NCI-H82 (cell line): ENCODE measurements at regions not wholly inside any gene's neighbourhood (a gene's known extent, or its start where the extent isn't known, plus 50 kb on each side); places are given as distances from the start of the nearest gene placed in this dataset.
A peak's percentile ranks its signal among the peaks of the same experiment; 100 is the strongest.

Experiments used
- DNase-seq: peaks from one replicate; lab custom pipeline; 2025; lab: John Stamatoyannopoulos, UW

GRCh38 chrX:22325096-22325495 lies 52.4 kb downstream of the CBLL2 start:
- DNase-seq: no peak

GRCh38 chrX:22329783-22330182 lies 57.1 kb downstream of the CBLL2 start:
- no peak for DNase-seq

DNA sequence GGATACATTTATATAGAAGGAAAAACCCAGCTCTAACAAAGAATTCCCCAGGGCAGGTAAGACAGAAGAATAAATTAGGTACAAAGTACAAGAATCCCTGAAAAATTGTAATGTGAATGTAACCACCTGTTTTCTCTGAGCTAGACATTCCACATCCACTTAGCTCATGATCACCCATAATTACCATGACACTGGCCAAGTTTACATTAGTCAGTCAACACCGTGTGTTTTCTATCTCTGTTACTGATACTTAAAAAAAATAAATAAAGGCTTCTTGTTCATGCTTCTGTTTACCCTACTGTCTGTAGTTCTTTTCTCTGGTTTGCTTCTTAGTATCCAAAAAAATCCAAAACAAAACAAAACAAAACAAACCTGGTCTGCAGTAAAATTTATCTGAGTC lies 66.0 kb downstream of the CBLL2 start:
- no peak for DNase-seq

- DNase-seq: no peak
These were observed 66.7 kb downstream of the CBLL2 start for GRCh38 chrX:22339459-22339858.

DNA sequence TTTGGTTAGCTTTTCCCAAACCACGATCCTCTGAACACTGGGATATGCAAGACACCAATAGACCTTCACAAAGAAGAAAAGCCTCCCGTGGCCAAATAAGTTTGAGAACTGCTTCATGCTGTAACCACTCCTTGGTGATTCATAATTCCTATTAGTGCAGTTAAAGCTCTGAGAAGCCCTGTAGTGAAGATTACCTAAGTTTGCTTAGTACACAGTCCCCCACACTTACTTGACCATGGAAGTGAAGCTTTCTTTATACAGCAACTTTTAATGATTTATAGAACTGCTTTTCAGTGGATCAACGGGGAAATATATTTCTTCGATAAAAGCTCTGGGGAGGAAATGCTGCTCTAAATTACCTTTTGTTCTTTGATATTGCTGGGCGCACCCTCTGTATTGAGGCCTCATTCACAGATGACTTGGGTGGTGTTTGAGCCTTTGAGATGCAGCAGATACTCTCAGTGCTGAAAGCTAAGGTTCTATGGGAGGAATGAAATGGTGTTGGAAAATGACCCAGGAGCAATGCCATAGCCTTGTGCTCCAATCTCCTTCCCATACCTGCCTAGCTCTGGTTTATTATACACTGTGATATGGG lies 67.4 kb downstream of the CBLL2 start:
- DNase-seq: no peak

DNA sequence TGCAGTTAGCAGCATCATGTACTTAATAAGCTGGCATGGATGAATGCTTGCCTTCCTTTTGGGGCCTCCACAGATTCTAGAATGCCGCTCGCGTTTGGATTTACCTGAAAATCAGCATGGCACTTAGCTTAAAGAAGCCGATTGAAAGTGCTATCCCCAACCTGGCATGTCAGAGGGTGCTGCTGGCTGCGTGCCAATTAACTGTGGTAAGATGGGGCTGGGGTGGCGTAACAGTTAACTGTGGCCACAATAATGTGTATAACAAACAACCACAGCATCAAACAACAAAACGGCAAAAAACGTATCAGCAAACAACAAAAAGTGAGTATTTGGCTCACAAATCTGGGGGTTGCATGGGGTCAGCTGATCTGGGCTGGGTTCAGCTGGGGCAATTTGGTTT lies 70.5 kb downstream of the CBLL2 start:
- DNase-seq: peak; percentile 41

DNA sequence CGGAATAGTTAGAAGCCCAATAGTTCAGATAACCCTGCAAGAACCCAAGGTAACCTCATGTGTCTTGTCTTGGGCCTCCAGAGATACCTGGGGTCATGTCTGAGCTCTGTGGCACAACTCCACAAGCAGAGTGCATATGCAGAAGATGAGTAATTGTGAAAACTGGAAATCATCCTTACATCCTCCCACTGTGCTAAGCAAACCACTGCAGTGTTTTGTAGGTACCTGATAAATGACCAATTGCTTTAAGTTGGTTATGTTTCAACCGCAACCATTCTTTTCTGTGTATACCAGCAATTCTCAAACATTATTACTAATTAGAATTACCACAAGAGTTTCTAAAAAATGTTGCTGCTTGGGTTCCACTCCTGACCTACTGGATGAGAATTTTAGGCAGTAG lies 73.2 kb downstream of the CBLL2 start:
- no peak for DNase-seq

DNA sequence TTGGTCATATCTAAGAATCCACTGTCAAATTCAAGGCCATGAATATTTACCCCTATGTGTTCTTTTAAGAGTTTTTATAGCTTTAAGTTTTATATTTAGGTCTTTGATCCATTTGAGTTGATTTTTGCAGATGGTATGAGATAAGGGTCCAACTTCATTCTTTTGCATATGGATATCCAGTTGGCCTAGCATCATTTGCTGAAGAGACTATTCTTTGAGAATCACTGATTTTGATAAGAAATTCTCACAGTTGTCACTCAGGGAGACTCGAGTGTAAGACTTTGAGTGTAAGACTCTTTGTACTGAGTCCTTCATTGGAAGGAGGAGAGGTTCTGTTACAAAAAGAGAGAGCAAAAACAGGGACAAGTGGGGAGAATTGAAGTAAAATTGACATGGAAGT lies 74.8 kb downstream of the CBLL2 start:
- DNase-seq: no peak

DNA sequence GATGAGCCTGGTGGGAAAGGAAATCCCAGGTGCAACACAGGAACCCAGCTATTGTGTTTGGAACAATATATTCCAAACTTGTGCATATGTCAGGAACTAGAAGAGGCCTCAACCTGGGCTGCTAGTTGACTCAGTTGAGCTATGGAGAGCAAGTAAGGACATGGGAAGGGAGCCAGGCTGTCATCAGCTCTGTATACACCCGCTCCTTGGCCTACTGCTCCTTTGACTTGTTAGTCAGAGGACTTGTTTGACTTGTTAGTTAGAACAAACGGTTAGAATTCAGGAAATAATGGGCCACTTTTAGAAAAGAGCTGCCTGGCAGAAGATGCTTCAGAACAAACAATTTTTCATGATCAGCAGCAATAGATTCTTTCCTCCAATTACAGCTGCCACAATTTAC lies 76.4 kb downstream of the CBLL2 start:
- no peak for DNase-seq

DNA sequence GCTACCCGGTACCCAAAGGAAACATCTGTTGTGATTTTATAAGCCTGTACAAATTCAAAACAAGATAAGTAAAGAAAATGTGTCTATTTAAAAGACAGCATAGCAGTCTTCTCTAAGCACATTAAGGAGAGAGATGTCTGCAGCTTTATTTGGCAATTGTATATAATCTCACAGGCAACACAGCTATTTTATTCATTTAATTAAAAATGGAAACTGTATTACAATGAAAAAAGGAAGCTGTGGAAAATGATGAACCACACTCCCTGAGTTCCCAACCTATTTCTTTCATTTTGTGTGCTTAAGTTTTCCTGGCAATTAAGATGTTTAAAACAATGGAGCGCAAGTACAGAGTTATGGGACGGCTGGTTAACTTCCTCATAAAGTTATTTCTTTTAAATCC lies 78.4 kb downstream of the CBLL2 start:
- DNase-seq: no peak

- DNase-seq: no peak
These were observed 79.3 kb downstream of the CBLL2 start for GRCh38 chrX:22351966-22352365.

DNA sequence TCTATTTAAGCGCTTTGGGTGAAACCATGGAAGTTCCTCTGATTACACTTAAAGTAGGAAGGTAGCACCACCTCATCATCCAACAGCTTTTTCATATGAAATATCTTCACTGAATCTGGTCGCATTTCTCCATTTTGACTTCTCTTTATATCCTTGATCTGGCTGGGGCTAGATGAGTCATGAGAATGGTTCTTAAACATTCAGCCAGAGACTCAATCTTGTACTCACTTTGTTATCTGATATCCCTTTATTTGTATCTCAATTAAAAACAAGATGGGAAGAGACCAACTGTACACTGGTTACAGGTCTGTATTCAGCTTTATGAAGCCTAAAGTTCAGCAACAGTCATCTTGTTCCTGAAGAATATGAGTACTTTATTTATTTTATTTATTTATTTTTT lies 84.9 kb downstream of the CBLL2 start:
- no peak for DNase-seq

GRCh38 chrX:22360129-22360528 lies 87.4 kb downstream of the CBLL2 start:
- no peak for DNase-seq

DNA sequence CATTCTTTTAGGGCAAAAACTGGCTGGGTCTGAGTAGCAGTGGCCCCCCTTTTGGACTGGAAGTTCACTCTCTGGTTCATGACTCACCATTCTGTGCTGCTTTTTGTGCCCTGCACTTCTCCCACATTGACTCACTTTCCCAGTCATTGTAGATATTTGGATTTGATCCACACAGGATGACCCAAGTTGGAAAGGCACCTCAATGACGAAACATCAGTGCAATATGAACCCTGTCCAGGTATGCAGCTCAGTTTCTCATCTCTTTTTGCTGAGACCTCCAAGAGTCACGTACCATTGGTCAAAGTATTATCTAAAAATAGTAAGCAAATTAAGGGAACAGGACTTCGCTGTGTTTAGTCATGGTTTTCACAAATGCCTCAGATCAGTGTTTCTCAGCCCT lies 92.7 kb downstream of the CBLL2 start:
- no peak for DNase-seq

- no peak for DNase-seq
These were observed 93.5 kb downstream of the CBLL2 start for GRCh38 chrX:22366166-22366702.

GRCh38 chrX:22366906-22367305 lies 94.2 kb downstream of the CBLL2 start:
- DNase-seq: no peak

GRCh38 chrX:22373094-22373493 lies 100.4 kb downstream of the CBLL2 start:
- no peak for DNase-seq

DNA sequence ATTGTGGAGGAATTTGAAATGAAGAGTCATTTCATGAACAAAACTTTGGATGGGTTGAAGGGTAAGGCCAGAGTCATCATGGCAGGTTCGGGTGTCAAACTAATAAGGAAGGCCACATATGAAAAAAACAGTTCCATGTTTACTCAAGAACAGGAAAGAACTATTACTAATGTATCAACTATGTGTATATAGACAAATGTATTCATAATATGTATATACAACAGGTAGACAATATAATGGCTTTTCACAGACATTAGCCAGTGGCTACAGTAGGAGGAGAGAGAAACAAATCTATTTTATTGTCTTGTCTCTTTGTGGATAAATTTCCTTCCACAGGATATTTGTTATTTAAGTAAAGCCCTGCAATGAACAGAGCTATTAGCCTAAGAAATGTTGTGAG lies 101.1 kb downstream of the CBLL2 start:
- no peak for DNase-seq

DNA sequence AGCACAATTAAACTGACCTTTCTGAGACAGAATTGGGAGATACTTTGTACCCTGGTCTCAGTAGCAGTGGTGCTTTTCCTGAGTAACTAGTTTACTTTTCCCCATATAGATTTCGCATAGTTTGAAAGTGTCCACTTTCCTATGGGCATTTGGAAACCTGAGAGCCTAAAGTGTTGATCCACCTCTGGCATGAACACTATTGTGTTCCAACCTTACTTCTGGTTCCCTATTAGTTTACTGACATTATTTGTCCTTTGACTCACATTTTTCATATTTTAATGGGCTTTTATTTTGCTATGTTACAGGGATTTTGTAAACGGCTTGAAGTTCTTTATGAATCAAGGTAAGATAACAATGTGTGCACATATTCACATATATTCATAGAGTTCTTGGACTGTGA lies 103.7 kb downstream of the CBLL2 start:
- no peak for DNase-seq

DNA sequence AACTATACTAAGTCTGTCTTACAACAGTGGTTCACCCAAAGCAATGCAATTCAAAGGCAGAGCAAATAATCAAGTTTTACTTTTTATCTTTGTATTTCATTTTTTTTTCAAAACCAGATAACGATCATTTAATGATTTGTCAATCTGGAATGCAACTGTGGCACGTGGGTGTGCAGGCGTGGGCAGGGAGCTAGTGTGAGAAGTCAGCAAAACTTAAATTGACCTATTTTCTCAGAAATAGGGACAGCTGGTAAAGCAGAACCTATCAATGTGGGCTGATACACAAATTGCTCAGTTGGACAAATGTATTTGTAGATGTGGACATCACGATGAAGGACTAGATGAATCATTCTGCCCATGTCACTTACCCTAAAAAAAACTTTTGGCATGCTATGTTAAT lies 105.6 kb downstream of the CBLL2 start:
- no peak for DNase-seq

DNA sequence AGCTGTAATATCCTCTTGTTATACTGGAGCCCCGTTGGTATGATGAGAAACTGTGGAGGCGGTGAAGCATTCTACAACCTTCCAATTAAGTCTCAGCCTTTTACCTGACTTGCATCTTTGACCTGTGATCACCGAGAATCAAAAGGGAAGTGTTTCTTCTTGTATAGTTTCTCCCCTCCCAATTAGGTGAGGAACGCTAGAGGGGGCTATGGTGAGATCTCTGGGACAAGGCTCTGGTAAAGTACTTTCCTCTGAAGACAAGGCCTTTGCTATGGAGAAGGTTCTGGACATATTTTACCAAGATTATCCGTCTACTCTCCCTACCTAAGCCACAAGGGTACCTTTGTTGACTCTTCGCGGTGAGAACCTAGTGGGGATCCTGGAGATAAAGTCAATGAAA lies 111.3 kb downstream of the CBLL2 start:
- no peak for DNase-seq

DNA sequence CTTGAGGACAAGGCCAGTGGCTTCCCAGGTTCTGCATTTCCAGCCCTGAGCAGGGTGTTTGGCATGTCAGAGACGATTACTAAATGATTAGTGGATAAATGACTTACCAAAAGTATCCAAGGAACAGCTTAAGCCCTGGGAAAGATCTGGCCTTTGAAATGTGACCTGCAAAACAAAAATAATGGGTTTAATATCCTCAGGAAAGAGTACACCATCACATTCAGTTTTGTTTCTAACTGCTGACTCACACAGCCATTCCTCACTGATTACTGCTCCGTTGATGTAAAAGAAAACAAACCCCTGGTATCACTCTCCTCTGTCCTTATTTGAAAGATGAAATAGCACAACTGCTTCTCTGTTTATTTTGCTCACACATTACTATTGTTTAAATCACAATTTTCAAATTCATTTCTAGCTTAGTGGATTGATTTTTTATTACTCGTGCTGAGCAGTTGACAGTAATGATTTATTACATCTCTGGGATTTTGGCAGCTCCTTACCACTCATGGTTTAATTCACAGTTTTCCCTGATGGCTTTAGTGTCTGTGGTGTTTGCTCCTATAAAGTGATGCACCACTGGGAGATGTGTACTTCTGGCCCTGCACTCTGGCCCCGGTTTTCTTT lies 117.0 kb downstream of the CBLL2 start:
- DNase-seq: peak; percentile 75

DNA sequence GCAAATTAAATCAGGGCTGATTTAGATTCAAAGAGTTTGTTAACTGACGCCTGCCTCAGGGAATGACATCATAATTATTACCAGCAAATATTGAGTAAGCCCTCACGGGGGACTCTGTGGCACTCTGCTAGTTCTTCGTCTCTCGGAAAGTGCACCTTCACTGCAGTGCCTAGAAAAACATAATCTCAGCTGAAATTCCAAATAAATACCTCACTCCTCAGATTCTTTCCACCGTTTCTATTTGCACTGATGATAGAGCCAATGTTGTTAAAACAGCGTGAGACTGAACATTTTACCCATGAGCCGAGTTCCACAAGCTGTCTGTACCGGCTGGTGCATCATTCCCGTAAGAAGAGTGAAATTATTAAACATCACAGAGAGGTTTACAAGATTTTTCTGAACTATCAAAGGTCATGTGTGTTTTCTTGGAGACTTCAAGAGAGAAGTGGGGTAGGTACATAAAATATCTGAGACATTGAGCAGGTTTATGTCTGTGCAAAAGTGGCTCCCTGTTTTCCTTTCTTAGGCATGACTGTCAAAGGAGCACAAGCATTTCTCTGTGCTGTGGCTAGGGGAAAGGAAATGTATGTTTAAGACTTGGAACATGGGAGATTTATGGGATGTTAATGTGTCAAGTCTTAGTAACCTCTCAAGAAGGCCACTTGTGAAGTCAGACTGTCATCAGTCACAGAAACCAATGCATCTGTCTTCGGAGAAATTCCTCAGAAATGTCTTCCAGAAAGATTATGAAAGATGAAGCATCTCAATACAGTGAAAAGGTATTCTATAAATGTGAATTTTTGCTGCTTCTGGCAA lies 119.6 kb downstream of the CBLL2 start:
- no peak for DNase-seq
